ENCODE measurements at regions not wholly inside any gene's neighbourhood (a gene's known extent, or its start where the extent isn't known, plus 50 kb on each side); places are given as distances from the start of the nearest gene placed in this dataset.
"Not testable (repeated sequence)": the region's sequence is repeated elsewhere in the genome, so short reads cannot be mapped to it uniquely, and the experiment has no call there.

DNA sequence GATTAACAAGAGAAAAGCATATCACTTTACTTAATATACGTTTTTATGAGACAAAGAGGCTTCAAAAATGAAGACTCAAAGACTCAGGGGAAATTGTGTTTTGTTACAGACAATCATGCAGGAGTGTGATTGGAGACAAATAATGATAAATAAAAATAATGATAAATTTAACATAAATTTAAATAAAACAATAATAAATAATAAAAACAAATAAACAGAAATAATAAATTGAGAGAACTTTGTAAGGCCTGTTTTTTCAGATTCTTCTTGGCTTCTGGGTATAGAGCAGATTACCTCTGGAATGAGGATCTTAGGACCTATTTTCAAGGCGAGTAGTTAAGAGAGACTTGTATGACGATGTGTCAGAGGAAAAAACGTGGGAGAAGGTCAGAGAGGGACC is 271.4 kb upstream of the POT1 start:
- Histone ChIP-seq H3K9me3 (no peaks in the 10 kb centered on the region), H3K27ac (no peak overlapping the region), H3K4me3 (no peak overlapping the region), H3K36me3 (no peaks in the 10 kb centered on the region), H3K27me3 (replicated peaks; ENCODE audit: insufficient read depth) (no peaks in the 10 kb centered on the region), H3K4me1 (replicated peaks) (no peaks in the 10 kb centered on the region)
- DNase-seq (ENCODE audit: low spot score), result no peak
- intact Hi-C loops (cut with DNase I), result no loop called here
- TF ChIP-seq, protein P1, sequence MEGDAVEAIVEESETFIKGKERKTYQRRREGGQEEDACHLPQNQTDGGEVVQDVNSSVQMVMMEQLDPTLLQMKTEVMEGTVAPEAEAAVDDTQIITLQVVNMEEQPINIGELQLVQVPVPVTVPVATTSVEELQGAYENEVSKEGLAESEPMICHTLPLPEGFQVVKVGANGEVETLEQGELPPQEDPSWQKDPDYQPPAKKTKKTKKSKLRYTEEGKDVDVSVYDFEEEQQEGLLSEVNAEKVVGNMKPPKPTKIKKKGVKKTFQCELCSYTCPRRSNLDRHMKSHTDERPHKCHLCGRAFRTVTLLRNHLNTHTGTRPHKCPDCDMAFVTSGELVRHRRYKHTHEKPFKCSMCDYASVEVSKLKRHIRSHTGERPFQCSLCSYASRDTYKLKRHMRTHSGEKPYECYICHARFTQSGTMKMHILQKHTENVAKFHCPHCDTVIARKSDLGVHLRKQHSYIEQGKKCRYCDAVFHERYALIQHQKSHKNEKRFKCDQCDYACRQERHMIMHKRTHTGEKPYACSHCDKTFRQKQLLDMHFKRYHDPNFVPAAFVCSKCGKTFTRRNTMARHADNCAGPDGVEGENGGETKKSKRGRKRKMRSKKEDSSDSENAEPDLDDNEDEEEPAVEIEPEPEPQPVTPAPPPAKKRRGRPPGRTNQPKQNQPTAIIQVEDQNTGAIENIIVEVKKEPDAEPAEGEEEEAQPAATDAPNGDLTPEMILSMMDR (IDR thresholded peaks at IDR 0.05), result no peak
- TF ChIP-seq POLR2A (IDR thresholded peaks at IDR 0.05), result no peak
- no peak for TF ChIP-seq POLR2AphosphoS5 (IDR thresholded peaks at IDR 0.05)
- 72% methylated on average over 4 of the region's 4 CpGs for WGBS

DNA sequence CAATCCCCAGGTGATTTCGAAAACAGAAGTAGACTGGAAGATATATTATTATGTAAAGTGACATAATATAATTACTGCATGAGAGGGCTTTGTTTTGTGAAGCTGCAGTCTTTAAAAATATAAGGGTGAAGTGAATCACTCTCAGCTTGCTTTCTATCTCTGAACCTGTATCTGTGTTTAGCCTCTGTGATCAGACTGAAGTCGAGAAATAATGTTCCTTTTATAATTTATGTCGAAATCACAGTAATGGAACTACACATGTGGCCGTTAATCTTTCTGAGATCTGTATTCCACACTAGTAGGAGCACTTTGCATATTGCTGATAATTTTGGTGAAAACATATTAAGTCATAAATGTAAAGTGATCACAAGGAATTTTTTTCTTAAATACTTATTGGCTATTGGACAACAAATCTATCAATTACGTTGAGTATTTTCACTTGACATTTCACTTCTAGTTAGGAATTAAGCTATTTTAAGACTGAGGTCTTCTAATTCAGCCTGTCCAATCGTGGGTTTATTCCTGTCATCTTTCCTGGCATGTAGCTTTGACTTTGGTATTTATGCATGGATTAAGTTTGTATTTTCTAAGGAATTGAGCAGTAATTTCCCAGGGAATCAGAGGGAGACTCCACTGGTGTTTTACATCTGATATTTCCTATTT is 268.2 kb upstream of the POT1 start:
- intact Hi-C loops (cut with DNase I), result no loop called here
- TF ChIP-seq, protein P1 (IDR thresholded peaks at IDR 0.05), result no peak
- TF ChIP-seq POLR2AphosphoS5 (IDR thresholded peaks at IDR 0.05) (no peak), POLR2A (IDR thresholded peaks at IDR 0.05) (no peak)

DNA sequence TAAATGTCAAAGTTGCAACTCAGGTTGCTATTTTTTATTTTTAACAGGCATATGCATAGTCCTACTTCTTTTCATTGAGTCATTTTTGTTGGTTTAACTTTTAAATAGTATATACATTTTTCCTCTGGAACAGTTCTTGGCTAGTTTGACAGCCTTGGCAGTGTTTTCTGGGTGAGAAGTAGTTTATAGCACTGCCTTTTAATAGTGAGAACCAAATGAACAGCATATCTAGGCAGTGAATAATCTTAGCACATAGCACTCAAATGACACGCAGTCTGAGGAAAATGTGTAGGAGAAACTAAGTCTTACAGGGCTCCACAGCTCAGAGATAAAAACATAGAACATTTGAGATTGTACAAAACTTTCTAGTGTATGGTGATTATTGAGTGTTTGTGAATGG is 265.5 kb upstream of the POT1 start:
- H3K9me3 ChIP-seq, result no peaks in the 10 kb centered on the region
- no peaks in the 10 kb centered on the region for H3K36me3 ChIP-seq
- no peak for TF ChIP-seq POLR2A (IDR thresholded peaks at IDR 0.05)
- H3K27ac ChIP-seq, result no peak overlapping the region
- no peak for DNase-seq (ENCODE audit: low spot score)
- no peak overlapping the region for H3K4me3 ChIP-seq
- no peaks in the 10 kb centered on the region for H3K4me1 ChIP-seq (replicated peaks)
- intact Hi-C loops (cut with DNase I), result no loop called here
- no peaks in the 10 kb centered on the region for H3K27me3 ChIP-seq (replicated peaks; ENCODE audit: insufficient read depth)
- 35% methylated on average over 1 of the region's 1 CpG for WGBS

More for the DNA sequence above, 268.2 kb upstream of the POT1 start:
- DNase-seq (ENCODE audit: low spot score), result no peak
- Histone ChIP-seq H3K36me3 (no peaks in the 10 kb centered on the region), H3K4me3 (no peak overlapping the region), H3K4me1 (replicated peaks) (no peaks in the 10 kb centered on the region), H3K9me3 (no peaks in the 10 kb centered on the region), H3K27me3 (replicated peaks; ENCODE audit: insufficient read depth) (no peaks in the 10 kb centered on the region), H3K27ac (no peak overlapping the region)
- WGBS, result 74% methylated on average over 6 of the region's 6 CpGs

DNA sequence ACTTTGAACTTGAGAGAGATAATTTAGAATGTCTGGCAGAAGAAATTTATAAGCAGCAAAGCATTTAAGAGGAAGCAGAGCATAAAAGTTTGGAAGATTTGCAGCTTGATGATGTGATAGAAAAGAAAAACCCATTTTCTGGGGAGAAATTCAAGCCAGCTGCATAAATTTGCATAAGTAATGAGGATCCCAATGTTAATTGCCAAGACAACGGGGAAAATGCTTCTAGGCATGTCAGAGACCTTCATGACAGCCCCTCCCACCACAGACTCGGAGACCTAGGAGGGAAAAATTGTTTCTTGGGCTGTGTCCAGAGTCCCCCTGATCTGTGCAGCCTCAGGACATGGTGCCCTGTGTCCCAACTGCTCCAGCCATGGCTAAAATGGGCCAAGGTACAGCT is 263.6 kb upstream of the POT1 start:
- no peak for TF ChIP-seq POLR2A (IDR thresholded peaks at IDR 0.05)
- TF ChIP-seq, protein P1 (IDR thresholded peaks at IDR 0.05), result no peak
- TF ChIP-seq POLR2AphosphoS5 (IDR thresholded peaks at IDR 0.05), result no peak
- Histone ChIP-seq H3K4me3 (no peak overlapping the region), H3K27me3 (replicated peaks; ENCODE audit: insufficient read depth) (no peaks in the 10 kb centered on the region), H3K4me1 (replicated peaks) (no peaks in the 10 kb centered on the region), H3K27ac (no peak overlapping the region), H3K36me3 (no peaks in the 10 kb centered on the region), H3K9me3 (no peaks in the 10 kb centered on the region)
- WGBS, result 62% methylated on average over 2 of the region's 2 CpGs
- intact Hi-C loops (cut with DNase I), result no loop called here
- DNase-seq (ENCODE audit: low spot score), result no peak

DNA sequence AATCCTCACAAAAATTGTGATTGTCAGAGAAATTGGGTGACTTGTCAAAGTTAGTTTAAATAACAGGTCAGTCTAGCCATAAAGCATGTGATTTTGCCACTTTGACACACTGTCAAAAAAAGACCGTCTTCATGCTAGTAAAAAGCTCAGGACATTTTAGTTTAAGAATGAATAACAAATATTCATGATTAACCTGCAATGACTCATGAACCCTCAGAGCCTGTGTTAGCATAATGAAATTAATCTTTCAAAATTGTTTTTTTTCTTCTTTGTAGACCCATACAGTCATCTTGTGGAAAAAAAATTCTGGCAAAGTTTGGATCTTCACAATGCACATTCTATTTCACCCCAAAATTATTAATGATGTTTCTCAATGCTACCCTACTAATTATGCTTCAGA is 255.2 kb upstream of the POT1 start:
- H3K4me1 ChIP-seq (replicated peaks), result no peaks in the 10 kb centered on the region
- no peak overlapping the region for H3K27ac ChIP-seq
- intact Hi-C loops (cut with DNase I), result no loop called here
- no peaks in the 10 kb centered on the region for H3K36me3 ChIP-seq
- no peaks in the 10 kb centered on the region for H3K27me3 ChIP-seq (replicated peaks; ENCODE audit: insufficient read depth)
- TF ChIP-seq POLR2A (IDR thresholded peaks at IDR 0.05) (no peak), POLR2AphosphoS5 (IDR thresholded peaks at IDR 0.05) (no peak)
- TF ChIP-seq, protein P1 (IDR thresholded peaks at IDR 0.05), result no peak
- no peaks in the 10 kb centered on the region for H3K9me3 ChIP-seq
- 67% methylated on average over 1 of the region's 1 CpG for WGBS
- H3K4me3 ChIP-seq, result no peak overlapping the region
- no peak for DNase-seq (ENCODE audit: low spot score)

DNA sequence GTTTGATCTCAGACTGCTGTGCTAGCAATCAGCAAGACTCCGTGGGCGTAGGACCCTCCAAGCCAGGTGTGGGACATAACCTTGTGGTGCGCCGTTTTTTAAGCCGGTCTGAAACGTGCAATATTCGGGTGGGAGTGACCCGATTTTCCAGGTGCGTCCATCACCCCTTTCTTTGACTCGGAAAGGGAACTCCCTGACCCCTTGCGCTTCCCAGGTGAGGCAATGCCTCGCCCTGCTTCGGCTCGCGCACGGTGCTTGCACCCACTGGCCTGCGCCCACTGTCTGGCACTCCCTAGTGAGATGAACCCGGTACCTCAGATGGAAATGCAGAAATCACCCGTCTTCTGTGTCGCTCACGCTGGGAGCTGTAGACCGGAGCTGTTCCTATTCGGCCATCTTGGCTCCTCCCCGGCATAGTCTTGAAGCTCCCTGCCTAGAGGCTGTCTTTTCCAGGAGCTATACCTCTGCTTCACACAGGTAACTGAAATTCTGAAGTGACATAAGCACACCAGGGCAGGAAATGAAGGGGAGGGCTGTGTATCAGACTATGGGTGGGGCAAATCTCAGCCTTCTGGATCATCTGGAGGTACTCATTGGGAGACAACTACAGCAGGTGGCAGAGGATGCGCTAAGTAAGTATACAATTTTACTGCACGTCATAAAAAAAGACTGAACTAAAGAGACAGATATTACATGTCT is 252.1 kb upstream of the POT1 start:
- WGBS, result 83% methylated on average over 26 of the region's 26 CpGs
- H3K4me1 ChIP-seq (replicated peaks); H3K36me3 ChIP-seq; H3K27ac ChIP-seq; DNase-seq (ENCODE audit: low spot score); H3K9me3 ChIP-seq; H3K27me3 ChIP-seq (replicated peaks; ENCODE audit: insufficient read depth); intact Hi-C loops (cut with DNase I); H3K4me3 ChIP-seq: not testable (repeated sequence)

Data from prostate gland (tissue), 2 donors.